ENCODE measurements at regions not wholly inside any gene's neighbourhood (a gene's known extent, or its start where the extent isn't known, plus 50 kb on each side); places are given as distances from the start of the nearest gene placed in this dataset.

GRCh38 chr1:56179543-56179942 is 399.8 kb downstream of the PLPP3 start:
- H3K9me2 ChIP-seq (ENCODE audit: insufficient read depth, low read length), result no peaks in the 10 kb centered on the region
- no peak overlapping the region for H3K4me3 ChIP-seq (ENCODE audit: low read depth, low read length, poor library complexity, severe bottlenecking)
- H4K20me1 ChIP-seq (ENCODE audit: insufficient read depth, low read length), result no peaks in the 10 kb centered on the region
- H3K79me2 ChIP-seq (ENCODE audit: insufficient read depth, low read depth, low read length), result no peaks in the 10 kb centered on the region
- H3K4me1 ChIP-seq (ENCODE audit: insufficient read depth, low read length, poor library complexity, severe bottlenecking), result no peaks in the 10 kb centered on the region
- ChIA-PET CTCF (ENCODE audit: unreplicated experiment) (no interaction called here), POLR2A (interaction anchor here (0.6 kb wide), 1 partner anchor 23 kb away, joined by 3 read pairs; no protein-coding TSS in a partner anchor)
- H3K9me3 ChIP-seq (ENCODE audit: low read length), result no peaks in the 10 kb centered on the region
- no peak overlapping the region for H3K27ac ChIP-seq (ENCODE audit: low read depth, low read length, poor library complexity, severe bottlenecking)
- no peaks in the 10 kb centered on the region for H3K36me3 ChIP-seq (ENCODE audit: insufficient read depth, low read length)
- BruUV-seq (replicated peaks), result no TSS peak
- no peak for DNase-seq (ENCODE audit: low spot score)
- no peak overlapping the region for H2AFZ ChIP-seq (ENCODE audit: low read length)
- intact Hi-C loops (cut with micrococcal nuclease; ENCODE audit: unreplicated experiment), result no loop called here
- TF ChIP-seq, protein P1, sequence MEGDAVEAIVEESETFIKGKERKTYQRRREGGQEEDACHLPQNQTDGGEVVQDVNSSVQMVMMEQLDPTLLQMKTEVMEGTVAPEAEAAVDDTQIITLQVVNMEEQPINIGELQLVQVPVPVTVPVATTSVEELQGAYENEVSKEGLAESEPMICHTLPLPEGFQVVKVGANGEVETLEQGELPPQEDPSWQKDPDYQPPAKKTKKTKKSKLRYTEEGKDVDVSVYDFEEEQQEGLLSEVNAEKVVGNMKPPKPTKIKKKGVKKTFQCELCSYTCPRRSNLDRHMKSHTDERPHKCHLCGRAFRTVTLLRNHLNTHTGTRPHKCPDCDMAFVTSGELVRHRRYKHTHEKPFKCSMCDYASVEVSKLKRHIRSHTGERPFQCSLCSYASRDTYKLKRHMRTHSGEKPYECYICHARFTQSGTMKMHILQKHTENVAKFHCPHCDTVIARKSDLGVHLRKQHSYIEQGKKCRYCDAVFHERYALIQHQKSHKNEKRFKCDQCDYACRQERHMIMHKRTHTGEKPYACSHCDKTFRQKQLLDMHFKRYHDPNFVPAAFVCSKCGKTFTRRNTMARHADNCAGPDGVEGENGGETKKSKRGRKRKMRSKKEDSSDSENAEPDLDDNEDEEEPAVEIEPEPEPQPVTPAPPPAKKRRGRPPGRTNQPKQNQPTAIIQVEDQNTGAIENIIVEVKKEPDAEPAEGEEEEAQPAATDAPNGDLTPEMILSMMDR (conservative IDR thresholded peaks at IDR 0.05; ENCODE audit: low read length), result no peak
- no peak for TF ChIP-seq EZH2phosphoT487 (IDR thresholded peaks at IDR 0.05; ENCODE audit: borderline replicate concordance, low read depth, low read length)
- H3K4me2 ChIP-seq (ENCODE audit: low read length), result no peak overlapping the region

GRCh38 chr1:56175211-56175610 is 404.2 kb downstream of the PLPP3 start:
- Histone ChIP-seq H4K20me1 (ENCODE audit: insufficient read depth, low read length) (no peaks in the 10 kb centered on the region), H3K4me3 (ENCODE audit: low read depth, low read length, poor library complexity, severe bottlenecking) (no peak overlapping the region), H3K27ac (ENCODE audit: low read depth, low read length, poor library complexity, severe bottlenecking) (no peak overlapping the region), H3K4me2 (ENCODE audit: low read length) (no peak overlapping the region), H3K36me3 (ENCODE audit: insufficient read depth, low read length) (no peaks in the 10 kb centered on the region), H2AFZ (ENCODE audit: low read length) (no peak overlapping the region), H3K9me2 (ENCODE audit: insufficient read depth, low read length) (no peaks in the 10 kb centered on the region), H3K79me2 (ENCODE audit: insufficient read depth, low read depth, low read length) (no peaks in the 10 kb centered on the region), H3K4me1 (ENCODE audit: insufficient read depth, low read length, poor library complexity, severe bottlenecking) (no peaks in the 10 kb centered on the region), H3K9me3 (ENCODE audit: low read length) (no peaks in the 10 kb centered on the region)
- DNase-seq (ENCODE audit: low spot score), result no peak
- TF ChIP-seq EZH2phosphoT487 (IDR thresholded peaks at IDR 0.05; ENCODE audit: borderline replicate concordance, low read depth, low read length), result no peak
- TF ChIP-seq, protein P1 (conservative IDR thresholded peaks at IDR 0.05; ENCODE audit: low read length), result no peak
- POLR2A ChIA-PET, result no interaction called here
- CTCF ChIA-PET (ENCODE audit: unreplicated experiment), result no interaction called here
- no TSS peak for BruUV-seq (replicated peaks)
- intact Hi-C loops (cut with micrococcal nuclease; ENCODE audit: unreplicated experiment), result no loop called here

- Histone ChIP-seq H3K27ac (ENCODE audit: low read depth, low read length, poor library complexity, severe bottlenecking) (no peak overlapping the region), H3K9me2 (ENCODE audit: insufficient read depth, low read length) (no peaks in the 10 kb centered on the region), H3K4me2 (ENCODE audit: low read length) (no peak overlapping the region), H3K79me2 (ENCODE audit: insufficient read depth, low read depth, low read length) (no peaks in the 10 kb centered on the region), H3K4me1 (ENCODE audit: insufficient read depth, low read length, poor library complexity, severe bottlenecking) (no peaks in the 10 kb centered on the region), H3K36me3 (ENCODE audit: insufficient read depth, low read length) (no peaks in the 10 kb centered on the region), H2AFZ (ENCODE audit: low read length) (no peak overlapping the region), H3K4me3 (ENCODE audit: low read depth, low read length, poor library complexity, severe bottlenecking) (no peak overlapping the region), H4K20me1 (ENCODE audit: insufficient read depth, low read length) (no peaks in the 10 kb centered on the region), H3K9me3 (ENCODE audit: low read length) (no peaks in the 10 kb centered on the region)
- TF ChIP-seq, protein P1 (conservative IDR thresholded peaks at IDR 0.05; ENCODE audit: low read length), result no peak
- TF ChIP-seq EZH2phosphoT487 (IDR thresholded peaks at IDR 0.05; ENCODE audit: borderline replicate concordance, low read depth, low read length), result no peak
- ChIA-PET CTCF (ENCODE audit: unreplicated experiment) (no interaction called here), POLR2A (no interaction called here)
- DNase-seq (ENCODE audit: low spot score), result no peak
- intact Hi-C loops (cut with micrococcal nuclease; ENCODE audit: unreplicated experiment), result no loop called here
- BruUV-seq (replicated peaks), result no TSS peak
Measured at GRCh38 chr1:56174176-56174885, 405.0 kb downstream of the PLPP3 start.
